ENCODE measurements at regions not wholly inside any gene's neighbourhood (a gene's known extent, or its start where the extent isn't known, plus 50 kb on each side); places are given as distances from the start of the nearest gene placed in this dataset.

- ATAC-seq (no peak), DNase-seq (no peak)
- no peak for TF ChIP-seq CTCF (IDR thresholded peaks at IDR 0.05)
- Mint-ChIP-seq H3K9me3 (peaks cover 5 to 9% of the 10 kb centered on the region in 2 donors), H3K27me3 (ENCODE audit: low read depth in 2 of 2) (no peaks in the 10 kb centered on the region), H3K27ac (no peak overlapping the region), H3K36me3 (no peaks in the 10 kb centered on the region), H3K4me1 (no peaks in the 10 kb centered on the region), H3K4me3 (no peak overlapping the region)
- H3K36me3 ChIP-seq (ENCODE audit: control insufficient read depth, insufficient read depth, low read length): no peaks in the 10 kb centered on the region
- H3K27ac ChIP-seq (ENCODE audit: low read length): no peak overlapping the region
- no peaks in the 10 kb centered on the region for H3K4me1 ChIP-seq (ENCODE audit: control insufficient read depth, insufficient read depth, low read length)
- H3K27me3 ChIP-seq (ENCODE audit: control insufficient read depth, insufficient read depth, low read length): no peaks in the 10 kb centered on the region
- intact Hi-C loops (cut with micrococcal nuclease): no loop called here
- WGBS (ENCODE audit: insufficient coverage): 78% methylated on average over 3 of the region's 3 CpGs
- no peaks in the 10 kb centered on the region for H3K9me3 ChIP-seq (ENCODE audit: control insufficient read depth, insufficient read depth, low read length)
- H3K4me3 ChIP-seq (ENCODE audit: low read length): no peak overlapping the region
Observed at GRCh38 chr4:124433044-124433443, 279.5 kb downstream of the ANKRD50 start.

DNA sequence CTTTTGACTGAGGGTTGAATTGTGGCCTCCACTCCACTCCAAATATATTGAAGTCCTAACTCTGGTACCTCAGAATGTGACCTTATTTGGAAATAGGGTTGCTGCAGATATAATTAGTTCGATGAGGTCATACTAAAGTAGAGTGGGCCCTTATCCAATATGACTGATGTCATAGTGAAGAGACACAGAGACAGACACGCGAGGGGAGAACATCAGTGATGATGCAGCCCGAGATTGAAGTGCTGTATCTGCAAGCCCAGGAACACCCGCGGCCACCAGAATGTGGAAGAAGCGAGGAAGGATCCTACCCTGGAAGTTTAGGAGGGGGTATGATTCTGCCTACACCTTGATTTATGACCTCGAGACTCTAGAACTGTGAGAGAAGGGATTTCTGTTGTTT, 279.0 kb downstream of the ANKRD50 start:
- no peaks in the 10 kb centered on the region for H3K27me3 Mint-ChIP-seq (ENCODE audit: low read depth in 2 of 2)
- no peak for TF ChIP-seq CTCF (IDR thresholded peaks at IDR 0.05)
- intact Hi-C loops (cut with micrococcal nuclease): no loop called here
- Histone ChIP-seq H3K27ac (ENCODE audit: low read length) (no peak overlapping the region), H3K9me3 (ENCODE audit: control insufficient read depth, insufficient read depth, low read length) (no peaks in the 10 kb centered on the region), H3K4me3 (ENCODE audit: low read length) (no peak overlapping the region), H3K36me3 (ENCODE audit: control insufficient read depth, insufficient read depth, low read length) (no peaks in the 10 kb centered on the region), H3K4me1 (ENCODE audit: control insufficient read depth, insufficient read depth, low read length) (no peaks in the 10 kb centered on the region), H3K27me3 (ENCODE audit: control insufficient read depth, insufficient read depth, low read length) (no peaks in the 10 kb centered on the region)
- peaks cover 5 to 10% of the 10 kb centered on the region in 2 donors for H3K9me3 Mint-ChIP-seq
- ATAC-seq (no peak), DNase-seq (no peak)
- no peak overlapping the region for H3K27ac Mint-ChIP-seq
- WGBS (ENCODE audit: insufficient coverage): 88% methylated on average over 8 of the region's 8 CpGs
- H3K36me3 Mint-ChIP-seq: no peaks in the 10 kb centered on the region
- H3K4me1 Mint-ChIP-seq: no peaks in the 10 kb centered on the region
- H3K4me3 Mint-ChIP-seq: no peak overlapping the region

- H3K27me3 ChIP-seq (ENCODE audit: control insufficient read depth, insufficient read depth, low read length): no peaks in the 10 kb centered on the region
- intact Hi-C loops (cut with micrococcal nuclease): no loop called here
- no peaks in the 10 kb centered on the region for H3K9me3 ChIP-seq (ENCODE audit: control insufficient read depth, insufficient read depth, low read length)
- no peaks in the 10 kb centered on the region for H3K4me1 ChIP-seq (ENCODE audit: control insufficient read depth, insufficient read depth, low read length)
- no peak for TF ChIP-seq CTCF (IDR thresholded peaks at IDR 0.05)
- 67% methylated on average over 2 of the region's 2 CpGs for WGBS (ENCODE audit: insufficient coverage)
- DNase-seq (no peak), ATAC-seq (no peak)
- H3K4me3 ChIP-seq (ENCODE audit: low read length): no peak overlapping the region
- no peaks in the 10 kb centered on the region for H3K36me3 Mint-ChIP-seq
- peaks cover 7 to 10% of the 10 kb centered on the region in 2 donors for H3K9me3 Mint-ChIP-seq
- no peaks in the 10 kb centered on the region for H3K27me3 Mint-ChIP-seq (ENCODE audit: low read depth in 2 of 2)
- H3K27ac ChIP-seq (ENCODE audit: low read length): no peak overlapping the region
- no peaks in the 10 kb centered on the region for H3K4me1 Mint-ChIP-seq
- H3K4me3 Mint-ChIP-seq: no peak overlapping the region
- no peak overlapping the region for H3K27ac Mint-ChIP-seq
- no peaks in the 10 kb centered on the region for H3K36me3 ChIP-seq (ENCODE audit: control insufficient read depth, insufficient read depth, low read length)
Observed at GRCh38 chr4:124435274-124435950, 277.1 kb downstream of the ANKRD50 start.

GRCh38 chr4:124437853-124438495, 274.6 kb downstream of the ANKRD50 start:
- no peak for TF ChIP-seq CTCF (IDR thresholded peaks at IDR 0.05)
- ATAC-seq (no peak), DNase-seq (no peak)

More at GRCh38 chr4:124437853-124438495, 274.6 kb downstream of the ANKRD50 start:
- H3K27ac ChIP-seq (ENCODE audit: low read length): no peak overlapping the region
- H3K4me3 ChIP-seq (ENCODE audit: low read length): no peak overlapping the region
- Mint-ChIP-seq H3K4me1 (no peaks in the 10 kb centered on the region), H3K27me3 (ENCODE audit: low read depth in 2 of 2) (no peaks in the 10 kb centered on the region), H3K27ac (no peak overlapping the region), H3K4me3 (no peak overlapping the region), H3K9me3 (peaks cover 14% of the 10 kb centered on the region in 2 donors), H3K36me3 (no peaks in the 10 kb centered on the region)
- no peaks in the 10 kb centered on the region for H3K9me3 ChIP-seq (ENCODE audit: control insufficient read depth, insufficient read depth, low read length)
- intact Hi-C loops (cut with micrococcal nuclease): no loop called here
- H3K27me3 ChIP-seq (ENCODE audit: control insufficient read depth, insufficient read depth, low read length): no peaks in the 10 kb centered on the region
- no peaks in the 10 kb centered on the region for H3K4me1 ChIP-seq (ENCODE audit: control insufficient read depth, insufficient read depth, low read length)
- no peaks in the 10 kb centered on the region for H3K36me3 ChIP-seq (ENCODE audit: control insufficient read depth, insufficient read depth, low read length)
